GM18907 (cell line): ENCODE measurements at regions not wholly inside any gene's neighbourhood (a gene's known extent, or its start where the extent isn't known, plus 50 kb on each side); places are given as distances from the start of the nearest gene placed in this dataset.
A peak's percentile ranks its signal among the peaks of the same experiment; 100 is the strongest.
"Not testable (repeated sequence)": the region's sequence is repeated elsewhere in the genome, so short reads cannot be mapped to it uniquely, and the experiment has no call there.

Experiments used
- ATAC-seq: cut with Tn5 transposase; IDR thresholded peaks from one replicate; pipeline ENCODE4 v1.9.1; 2021; ENCODE audit warnings: mild to moderate bottlenecking, moderate library complexity; ENCODE audit not compliant: unreplicated experiment

- ATAC-seq: not testable (repeated sequence)
Measured at GRCh38 chr21:32823296-32823695, 51.7 kb upstream of the PAXBP1 start.

- no peak for ATAC-seq
Measured at GRCh38 chr21:32824950-32825349, 53.4 kb upstream of the PAXBP1 start.

- ATAC-seq: peak; percentile 68
Measured at GRCh38 chr21:32826329-32827167, 55.0 kb upstream of the PAXBP1 start.

GRCh38 chr21:32828908-32829307, 57.4 kb upstream of the PAXBP1 start:
- no peak for ATAC-seq

- no peak for ATAC-seq
Measured at GRCh38 chr21:32829504-32829903, 57.9 kb upstream of the PAXBP1 start.

- ATAC-seq: not testable (repeated sequence)
Measured at GRCh38 chr21:32831779-32832178, 60.2 kb upstream of the PAXBP1 start.

- ATAC-seq: no peak
Measured at GRCh38 chr21:32834211-32834915, 62.8 kb upstream of the PAXBP1 start.

GRCh38 chr21:32834916-32835235, 63.3 kb upstream of the PAXBP1 start:
- no peak for ATAC-seq

- ATAC-seq: no peak
Measured at GRCh38 chr21:32842146-32842545, 70.6 kb upstream of the PAXBP1 start.

GRCh38 chr21:32843561-32843960, 72.0 kb upstream of the PAXBP1 start:
- ATAC-seq: no peak

GRCh38 chr21:32844076-32844475, 72.5 kb upstream of the PAXBP1 start:
- ATAC-seq: no peak

GRCh38 chr21:32844653-32845436, 73.3 kb upstream of the PAXBP1 start:
- ATAC-seq: no peak

- no peak for ATAC-seq
Measured at GRCh38 chr21:32858628-32859027, 87.1 kb upstream of the PAXBP1 start.

GRCh38 chr21:32860399-32860798, 88.8 kb upstream of the PAXBP1 start:
- ATAC-seq: no peak

GRCh38 chr21:32861866-32862265, 90.3 kb upstream of the PAXBP1 start:
- ATAC-seq: no peak

- no peak for ATAC-seq
Measured at GRCh38 chr21:32867597-32867996, 96.0 kb upstream of the PAXBP1 start.

- no peak for ATAC-seq
Measured at GRCh38 chr21:32868631-32869454, 97.3 kb upstream of the PAXBP1 start.

- no peak for ATAC-seq
Measured at GRCh38 chr21:32869459-32869858, 97.9 kb upstream of the PAXBP1 start.

- no peak for ATAC-seq
Measured at GRCh38 chr21:32876426-32876825, 104.9 kb upstream of the PAXBP1 start.

GRCh38 chr21:32877888-32878287, 106.3 kb upstream of the PAXBP1 start:
- ATAC-seq: not testable (repeated sequence)

- no peak for ATAC-seq
Measured at GRCh38 chr21:32878661-32879060, 107.1 kb upstream of the PAXBP1 start.
